Neural progenitor cell (in vitro differentiated cells): ENCODE measurements at regions not wholly inside any gene's neighbourhood (a gene's known extent, or its start where the extent isn't known, plus 50 kb on each side); places are given as distances from the start of the nearest gene placed in this dataset.

Experiments
- CTCF ChIP-seq: fragments of 200-600 bp; sonication (generic); IDR thresholded peaks from 2 replicates; pipeline ENCODE4 v1.5.1; 2017; ENCODE audit warnings: antibody characterized with exemption, mild to moderate bottlenecking
- EZH2 ChIP-seq: fragments of 200-600 bp; sonication (generic); IDR thresholded peaks from 2 replicates; pipeline ENCODE4 v1.6.1; 2017; ENCODE audit warnings: antibody characterized with exemption, mild to moderate bottlenecking, moderate library complexity

- TF ChIP-seq CTCF (no peak), EZH2 (no peak)
These were observed 101.7 kb downstream of the APTX start for GRCh38 chr9:32899761-32900160.
